ENCODE measurements at regions not wholly inside any gene's neighbourhood (a gene's known extent, or its start where the extent isn't known, plus 50 kb on each side); places are given as distances from the start of the nearest gene placed in this dataset.
A peak's percentile ranks its signal among the peaks of the same experiment; 100 is the strongest.
"Not testable (repeated sequence)": the region's sequence is repeated elsewhere in the genome, so short reads cannot be mapped to it uniquely, and the experiment has no call there.

GRCh38 chr1:187928288-187928687 lies 1099.5 kb downstream of the PLA2G4A start:
- peak; percentile 31 for DNase-seq

GRCh38 chr1:187928696-187929095 lies 1099.9 kb downstream of the PLA2G4A start:
- no peak for DNase-seq

- DNase-seq, result no peak
These were observed 1103.0 kb downstream of the PLA2G4A start for GRCh38 chr1:187931776-187932175.

GRCh38 chr1:187933562-187934419 lies 1105.0 kb downstream of the PLA2G4A start:
- no peak for DNase-seq

GRCh38 chr1:187936667-187937066 lies 1107.9 kb downstream of the PLA2G4A start:
- DNase-seq, result no peak

GRCh38 chr1:187938092-187938491 lies 1109.3 kb downstream of the PLA2G4A start:
- no peak for DNase-seq

GRCh38 chr1:187942986-187943385 lies 1114.2 kb downstream of the PLA2G4A start:
- DNase-seq, result no peak

GRCh38 chr1:187943606-187944403 lies 1115.1 kb downstream of the PLA2G4A start:
- DNase-seq, result no peak

GRCh38 chr1:187946661-187947060 lies 1117.9 kb downstream of the PLA2G4A start:
- DNase-seq, result not testable (repeated sequence)

- no peak for DNase-seq
These were observed 1118.6 kb downstream of the PLA2G4A start for GRCh38 chr1:187947359-187947758.

GRCh38 chr1:187948170-187948794 lies 1119.5 kb downstream of the PLA2G4A start:
- no peak for DNase-seq

- no peak for DNase-seq
These were observed 1120.8 kb downstream of the PLA2G4A start for GRCh38 chr1:187949567-187949966.

GRCh38 chr1:187951817-187952216 lies 1123.1 kb downstream of the PLA2G4A start:
- no peak for DNase-seq

- no peak for DNase-seq
These were observed 1123.7 kb downstream of the PLA2G4A start for GRCh38 chr1:187952446-187952845.

- no peak for DNase-seq
These were observed 1128.2 kb downstream of the PLA2G4A start for GRCh38 chr1:187956975-187957374.

GRCh38 chr1:187958207-187958606 lies 1129.5 kb downstream of the PLA2G4A start:
- DNase-seq, result no peak

- no peak for DNase-seq
These were observed 1130.3 kb downstream of the PLA2G4A start for GRCh38 chr1:187959062-187959461.

GRCh38 chr1:187960125-187960638 lies 1131.4 kb downstream of the PLA2G4A start:
- DNase-seq, result no peak

GRCh38 chr1:187961895-187962294 lies 1133.1 kb downstream of the PLA2G4A start:
- no peak for DNase-seq

GRCh38 chr1:187971851-187972250 lies 1143.1 kb downstream of the PLA2G4A start:
- no peak for DNase-seq

GRCh38 chr1:187977298-187977697 lies 1148.5 kb downstream of the PLA2G4A start:
- no peak for DNase-seq

GRCh38 chr1:187985145-187985896 lies 1156.6 kb downstream of the PLA2G4A start:
- no peak for DNase-seq
